ENCODE measurements at regions not wholly inside any gene's neighbourhood (a gene's known extent, or its start where the extent isn't known, plus 50 kb on each side); places are given as distances from the start of the nearest gene placed in this dataset.

DNA sequence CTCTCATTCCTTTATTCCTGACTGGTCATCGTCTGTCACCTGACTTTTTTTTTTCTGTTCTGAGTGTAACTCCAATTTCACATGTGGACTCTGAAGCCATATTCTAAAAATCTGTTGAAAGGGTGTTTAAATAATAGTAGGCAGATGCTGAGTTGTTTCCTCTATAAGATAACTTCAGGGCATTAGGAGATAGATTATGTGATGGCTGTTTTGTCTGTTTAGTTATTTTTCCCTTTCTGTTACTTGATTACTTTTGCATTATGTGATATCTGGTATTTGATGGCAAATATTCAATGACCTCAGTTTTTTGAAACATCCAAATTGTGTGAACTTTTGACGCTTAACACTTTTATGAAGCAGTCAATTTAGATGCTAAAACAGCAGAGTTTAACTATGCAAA is 486.0 kb downstream of the BCKDHB start:
- TF ChIP-seq GABPA (IDR thresholded peaks at IDR 0.05; ENCODE audit: low read depth) = no peak
- no peak for TF ChIP-seq REST (IDR thresholded peaks at IDR 0.05; ENCODE audit: low read depth, low read length)
- TF ChIP-seq, protein P1, sequence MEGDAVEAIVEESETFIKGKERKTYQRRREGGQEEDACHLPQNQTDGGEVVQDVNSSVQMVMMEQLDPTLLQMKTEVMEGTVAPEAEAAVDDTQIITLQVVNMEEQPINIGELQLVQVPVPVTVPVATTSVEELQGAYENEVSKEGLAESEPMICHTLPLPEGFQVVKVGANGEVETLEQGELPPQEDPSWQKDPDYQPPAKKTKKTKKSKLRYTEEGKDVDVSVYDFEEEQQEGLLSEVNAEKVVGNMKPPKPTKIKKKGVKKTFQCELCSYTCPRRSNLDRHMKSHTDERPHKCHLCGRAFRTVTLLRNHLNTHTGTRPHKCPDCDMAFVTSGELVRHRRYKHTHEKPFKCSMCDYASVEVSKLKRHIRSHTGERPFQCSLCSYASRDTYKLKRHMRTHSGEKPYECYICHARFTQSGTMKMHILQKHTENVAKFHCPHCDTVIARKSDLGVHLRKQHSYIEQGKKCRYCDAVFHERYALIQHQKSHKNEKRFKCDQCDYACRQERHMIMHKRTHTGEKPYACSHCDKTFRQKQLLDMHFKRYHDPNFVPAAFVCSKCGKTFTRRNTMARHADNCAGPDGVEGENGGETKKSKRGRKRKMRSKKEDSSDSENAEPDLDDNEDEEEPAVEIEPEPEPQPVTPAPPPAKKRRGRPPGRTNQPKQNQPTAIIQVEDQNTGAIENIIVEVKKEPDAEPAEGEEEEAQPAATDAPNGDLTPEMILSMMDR (IDR thresholded peaks at IDR 0.05) = no peak
- no peak for TF ChIP-seq SIN3A (IDR thresholded peaks at IDR 0.05; ENCODE audit: borderline replicate concordance, low read depth, low read length)
- TF ChIP-seq TAF1 (IDR thresholded peaks at IDR 0.05; ENCODE audit: borderline replicate concordance, low read depth, low read length) = no peak
